ENCODE measurements at regions not wholly inside any gene's neighbourhood (a gene's known extent, or its start where the extent isn't known, plus 50 kb on each side); places are given as distances from the start of the nearest gene placed in this dataset.

DNA sequence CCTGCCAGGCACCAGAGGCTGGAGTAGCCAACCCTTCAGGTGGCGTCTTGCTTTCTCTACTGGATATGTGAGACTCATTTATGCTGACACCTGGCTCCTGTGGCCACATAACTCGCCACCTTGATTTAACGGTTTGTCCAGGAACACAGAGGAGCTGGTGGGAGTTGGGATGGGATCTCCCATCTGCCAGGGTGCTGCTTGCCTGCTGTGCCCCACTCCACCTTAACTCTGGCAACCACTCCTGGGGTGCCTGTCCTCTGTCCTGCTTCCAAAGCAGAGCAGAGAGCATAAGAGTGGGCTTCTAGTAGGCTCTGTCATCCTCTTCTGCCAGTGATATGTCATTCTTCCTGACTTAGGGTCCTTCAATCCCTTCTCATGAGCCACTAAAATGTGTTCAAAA lies 63.4 kb upstream of the ZNF423 start:
- no peak for TF ChIP-seq CTCF (IDR thresholded peaks at IDR 0.05; ENCODE audit: borderline replicate concordance, control extremely low read depth, extremely low read depth, insufficient read depth, missing control alignments)
- no peak for DNase-seq (ENCODE audit: low spot score)
- in situ Hi-C loops (cut with MboI; ENCODE audit: low sequenced_read_pairs, unreplicated experiment), result loop anchor here (25.0 kb wide), 1 partner anchor 93 kb away; no protein-coding TSS in a partner anchor

DNA sequence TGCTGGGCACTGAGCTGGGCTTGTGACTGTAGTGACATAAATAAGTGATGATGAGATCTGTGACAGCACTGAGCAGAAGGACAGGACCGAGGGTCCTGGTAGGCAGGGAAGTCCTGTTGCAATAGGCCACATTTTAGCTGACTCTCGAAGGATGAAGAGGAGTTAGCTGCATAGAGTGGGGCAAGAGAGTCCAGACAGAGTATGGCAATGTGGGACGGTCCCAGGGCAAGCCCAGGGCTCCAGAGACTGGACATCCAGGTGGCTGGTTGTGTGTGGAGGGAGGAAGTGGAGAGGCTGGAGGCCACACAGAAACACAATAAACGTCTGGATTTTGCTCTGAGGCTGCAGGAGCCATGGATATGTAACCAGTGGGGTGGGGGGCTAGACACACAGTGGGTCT lies 64.5 kb upstream of the ZNF423 start:
- no peak for DNase-seq (ENCODE audit: low spot score)
- in situ Hi-C loops (cut with MboI; ENCODE audit: low sequenced_read_pairs, unreplicated experiment), result loop anchor here (25.0 kb wide), 1 partner anchor 92 kb away; no protein-coding TSS in a partner anchor
- TF ChIP-seq CTCF (IDR thresholded peaks at IDR 0.05; ENCODE audit: borderline replicate concordance, control extremely low read depth, extremely low read depth, insufficient read depth, missing control alignments), result no peak

GRCh38 chr16:49921106-49921505 lies 65.2 kb upstream of the ZNF423 start:
- no peak for DNase-seq (ENCODE audit: low spot score)
- in situ Hi-C loops (cut with MboI; ENCODE audit: low sequenced_read_pairs, unreplicated experiment), result loop anchor here (25.0 kb wide), 1 partner anchor 91 kb away; no protein-coding TSS in a partner anchor
- no peak for TF ChIP-seq CTCF (IDR thresholded peaks at IDR 0.05; ENCODE audit: borderline replicate concordance, control extremely low read depth, extremely low read depth, insufficient read depth, missing control alignments)

- in situ Hi-C loops (cut with MboI; ENCODE audit: low sequenced_read_pairs, unreplicated experiment), result loop anchor here (25.0 kb wide), 1 partner anchor 90 kb away; no protein-coding TSS in a partner anchor
- DNase-seq (ENCODE audit: low spot score), result peak; percentile 78
- peak; percentile 37 for TF ChIP-seq CTCF (IDR thresholded peaks at IDR 0.05; ENCODE audit: borderline replicate concordance, control extremely low read depth, extremely low read depth, insufficient read depth, missing control alignments)
These were observed 66.0 kb upstream of the ZNF423 start for GRCh38 chr16:49921791-49922456.

DNA sequence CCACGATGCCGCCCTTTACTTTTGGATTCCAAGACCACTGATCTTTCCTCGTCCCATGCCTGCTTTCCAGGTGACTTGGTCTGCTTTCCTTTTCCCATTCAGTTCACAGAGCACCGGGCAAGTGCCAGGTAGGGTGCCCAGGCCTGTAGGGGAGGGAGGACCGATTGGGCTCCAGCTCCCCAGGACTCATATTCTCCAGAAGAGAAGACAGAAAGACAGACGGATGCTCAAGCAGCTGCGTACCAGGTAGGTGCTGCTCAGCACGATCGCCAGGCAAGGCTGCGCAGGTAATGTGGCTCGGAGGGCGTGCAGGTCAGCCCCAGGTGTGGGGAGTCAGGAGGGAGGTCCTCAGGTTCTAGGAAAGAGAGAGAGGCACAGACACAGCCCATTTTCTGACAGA lies 67.5 kb upstream of the ZNF423 start:
- no peak for TF ChIP-seq CTCF (IDR thresholded peaks at IDR 0.05; ENCODE audit: borderline replicate concordance, control extremely low read depth, extremely low read depth, insufficient read depth, missing control alignments)
- in situ Hi-C loops (cut with MboI; ENCODE audit: low sequenced_read_pairs, unreplicated experiment), result loop anchor here (25.0 kb wide), 1 partner anchor 89 kb away; no protein-coding TSS in a partner anchor
- no peak for DNase-seq (ENCODE audit: low spot score)

DNA sequence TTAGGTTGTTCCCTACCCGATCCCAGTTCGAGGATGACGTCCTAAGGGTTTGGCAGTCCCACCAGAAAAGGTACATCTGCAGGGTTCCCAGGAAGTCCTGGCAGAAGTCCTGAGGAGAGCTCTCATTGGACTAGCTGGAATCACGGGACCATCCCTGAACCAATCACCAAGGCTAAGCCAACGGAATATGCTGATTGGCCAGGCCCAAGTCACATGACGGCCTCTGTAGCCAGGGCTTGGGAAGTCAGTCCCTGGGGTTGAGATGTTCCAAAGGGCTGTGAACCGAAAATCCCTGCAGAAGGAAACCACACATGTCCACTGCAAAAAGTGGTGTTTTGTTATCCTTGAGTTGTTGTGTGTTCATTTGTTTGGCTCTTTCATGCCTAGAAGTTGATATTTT lies 68.2 kb upstream of the ZNF423 start:
- no peak for DNase-seq (ENCODE audit: low spot score)
- no peak for TF ChIP-seq CTCF (IDR thresholded peaks at IDR 0.05; ENCODE audit: borderline replicate concordance, control extremely low read depth, extremely low read depth, insufficient read depth, missing control alignments)
- in situ Hi-C loops (cut with MboI; ENCODE audit: low sequenced_read_pairs, unreplicated experiment), result loop anchor here (25.0 kb wide), 1 partner anchor 88 kb away; no protein-coding TSS in a partner anchor

Measured in GM13976 (cell line).